ENCODE measurements at regions not wholly inside any gene's neighbourhood (a gene's known extent, or its start where the extent isn't known, plus 50 kb on each side); places are given as distances from the start of the nearest gene placed in this dataset.

- Histone ChIP-seq H3F3A (ENCODE audit: insufficient read depth, low read length, poor library complexity, severe bottlenecking) (no peaks in the 10 kb centered on the region), H3K4me3 (ENCODE audit: low read length) (no peak overlapping the region), H4K20me1 (ENCODE audit: insufficient read depth) (no peaks in the 10 kb centered on the region), H3K79me2 (replicated peaks; ENCODE audit: insufficient read depth, low read length) (no peaks in the 10 kb centered on the region), H3K9ac (ENCODE audit: low read length) (no peak overlapping the region), H3K27me3 (ENCODE audit: insufficient read depth, low read depth, low read length) (no peaks in the 10 kb centered on the region), H2AFZ (ENCODE audit: low read depth, low read length) (no peak overlapping the region), H3K9me2 (ENCODE audit: insufficient read depth, low read length) (no peaks in the 10 kb centered on the region), H3K9me3 (ENCODE audit: low read length) (no peaks in the 10 kb centered on the region), H3K36me3 (ENCODE audit: insufficient read depth, low read length) (no peaks in the 10 kb centered on the region), H3K4me2 (ENCODE audit: low read length) (no peak overlapping the region), H3K27ac (ENCODE audit: low read length) (no peak overlapping the region)
- TF ChIP-seq EZH2 (IDR thresholded peaks at IDR 0.05; ENCODE audit: borderline replicate concordance, insufficient read depth, low read length, poor library complexity, severe bottlenecking) = no peak
- TF ChIP-seq SMC3 (conservative IDR thresholded peaks at IDR 0.05; ENCODE audit: poor library complexity) = no peak
- no peak for TF ChIP-seq MXI1 (conservative IDR thresholded peaks at IDR 0.05; ENCODE audit: poor library complexity, severe bottlenecking)
- TF ChIP-seq RAD21 (conservative IDR thresholded peaks at IDR 0.05) = no peak
- TF ChIP-seq EP300 (conservative IDR thresholded peaks at IDR 0.05; ENCODE audit: poor library complexity, severe bottlenecking) = no peak
These were observed 166.9 kb upstream of the KL start for GRCh38 chr13:32849369-32849768.

- Histone ChIP-seq H3K9me3 (ENCODE audit: low read length) (no peaks in the 10 kb centered on the region), H3F3A (ENCODE audit: insufficient read depth, low read length, poor library complexity, severe bottlenecking) (no peaks in the 10 kb centered on the region), H3K9ac (ENCODE audit: low read length) (no peak overlapping the region), H3K4me2 (ENCODE audit: low read length) (no peak overlapping the region), H3K27ac (ENCODE audit: low read length) (no peak overlapping the region), H2AFZ (ENCODE audit: low read depth, low read length) (no peak overlapping the region), H3K9me2 (ENCODE audit: insufficient read depth, low read length) (no peaks in the 10 kb centered on the region), H4K20me1 (ENCODE audit: insufficient read depth) (no peaks in the 10 kb centered on the region), H3K36me3 (ENCODE audit: insufficient read depth, low read length) (no peaks in the 10 kb centered on the region), H3K27me3 (ENCODE audit: insufficient read depth, low read depth, low read length) (no peaks in the 10 kb centered on the region), H3K79me2 (replicated peaks; ENCODE audit: insufficient read depth, low read length) (no peaks in the 10 kb centered on the region), H3K4me3 (ENCODE audit: low read length) (no peak overlapping the region)
- TF ChIP-seq POLR2AphosphoS5 (IDR thresholded peaks at IDR 0.05) = no peak
- TF ChIP-seq MXI1 (conservative IDR thresholded peaks at IDR 0.05; ENCODE audit: poor library complexity, severe bottlenecking) = no peak
- no peak for TF ChIP-seq EP300 (conservative IDR thresholded peaks at IDR 0.05; ENCODE audit: poor library complexity, severe bottlenecking)
- TF ChIP-seq EZH2 (IDR thresholded peaks at IDR 0.05; ENCODE audit: borderline replicate concordance, insufficient read depth, low read length, poor library complexity, severe bottlenecking) = no peak
- TF ChIP-seq REST (IDR thresholded peaks at IDR 0.05; ENCODE audit: borderline replicate concordance) = no peak
- TF ChIP-seq RAD21 (conservative IDR thresholded peaks at IDR 0.05) = no peak
- TF ChIP-seq TAF1 (IDR thresholded peaks at IDR 0.05; ENCODE audit: low read depth) = no peak
- no peak for TF ChIP-seq CTCF (IDR thresholded peaks at IDR 0.05; ENCODE audit: poor library complexity, severe bottlenecking)
- TF ChIP-seq SMC3 (conservative IDR thresholded peaks at IDR 0.05; ENCODE audit: poor library complexity) = no peak
These were observed 165.7 kb upstream of the KL start for GRCh38 chr13:32850316-32851052.
